Adrenal gland (tissue), 9 donors: ENCODE measurements at regions not wholly inside any gene's neighbourhood (a gene's known extent, or its start where the extent isn't known, plus 50 kb on each side); places are given as distances from the start of the nearest gene placed in this dataset.

Experiments used
- DNase-seq, 7 donors: peaks; one replicate each; pipeline ENCODE4 v3.0.0-alpha.2; 2019 to 2020
- H3K27ac ChIP-seq, 5 donors: fragments of 200-600 bp; sonication (generic) in 4 of 5; 1 replicate in 3 of 5; 2 replicates in 2 of 5; pipeline versions ENCODE4 v1.5.1 to v1.8.0; 2016 to 2020; ENCODE audit warnings: mild to moderate bottlenecking in 1 of 5
- H3K27me3 ChIP-seq: fragments of 200-600 bp; 2 replicates; pipeline ENCODE4 v1.8.0; 2021
- H3K36me3 ChIP-seq, 2 donors: fragments of 200-600 bp; replicated peaks in 1 of 2; 1 replicate in 1 of 2; 2 replicates in 1 of 2; pipeline versions ENCODE4 v1.5.1 to v1.8.0; 2018 to 2022
- H3K4me1 ChIP-seq, 2 donors: fragments of 200-600 bp; replicated peaks in 1 of 2; 1 replicate in 1 of 2; 2 replicates in 1 of 2; pipeline versions ENCODE4 v1.5.1 to v1.8.0; 2018 to 2021
- H3K4me3 ChIP-seq, 4 donors: fragments of 200-600 bp; sonication (generic) in 3 of 4; one replicate each; pipeline ENCODE4 v1.5.1; 2016 to 2018
- H3K9me3 ChIP-seq, 3 donors: fragments of 200-600 bp; sonication (generic) in 1 of 3; replicated peaks in 1 of 3; 1 replicate in 2 of 3; 2 replicates in 1 of 3; pipeline versions ENCODE4 v1.5.1 to v1.8.0; 2016 to 2021
- CTCF ChIP-seq, 6 experiments: fragments of 450-650 bp in 4 of 6; fragments of 200-600 bp in 2 of 6; sonication (generic) in 1 of 6; IDR thresholded peaks; 1 replicate in 5 of 6; 2 replicates in 1 of 6; pipeline versions ENCODE4 v1.5.1 to v1.8.0; 2016 to 2021; ENCODE audit warnings: antibody characterized with exemption in 6 of 6, mild to moderate bottlenecking in 2 of 6, moderate library complexity in 1 of 6
- POLR2A ChIP-seq, 2 donors: fragments of 450-650 bp; IDR thresholded peaks; one replicate each; pipeline ENCODE4 v1.6.1; 2017; ENCODE audit warnings: antibody characterized with exemption in 2 of 2, mild to moderate bottlenecking in 2 of 2, moderate library complexity in 1 of 2
- WGBS, 4 donors: extraction: QIAGEN DNeasy Blood & Tissue Kit in 2 of 4; methylation state at CpG; one replicate each; pipeline versions ENCODE4 v1.1.5 to v1.1.7; 2013 to 2017; 5-methylcytosine and 5-hydroxymethylcytosine counted together
- intact Hi-C, 2 donors: fragments of 100-400 bp; cut with DNase I; formaldehyde crosslinking; loops; one replicate each; pipeline versions ENCODE4 v1.14.1 to v1.15.0; 2022 to 2023
- donor health status: healthy with polysubstance abuse.
- donor health status: Bipolar disorder and iron deficiency.
- donor health status: DM: yes; HTN: yes; CAD: no.
- donor health status: DM: no; HTN: no; CAD: no.
- donor health status: DM: no; HTN: no; CAD: no.

DNA sequence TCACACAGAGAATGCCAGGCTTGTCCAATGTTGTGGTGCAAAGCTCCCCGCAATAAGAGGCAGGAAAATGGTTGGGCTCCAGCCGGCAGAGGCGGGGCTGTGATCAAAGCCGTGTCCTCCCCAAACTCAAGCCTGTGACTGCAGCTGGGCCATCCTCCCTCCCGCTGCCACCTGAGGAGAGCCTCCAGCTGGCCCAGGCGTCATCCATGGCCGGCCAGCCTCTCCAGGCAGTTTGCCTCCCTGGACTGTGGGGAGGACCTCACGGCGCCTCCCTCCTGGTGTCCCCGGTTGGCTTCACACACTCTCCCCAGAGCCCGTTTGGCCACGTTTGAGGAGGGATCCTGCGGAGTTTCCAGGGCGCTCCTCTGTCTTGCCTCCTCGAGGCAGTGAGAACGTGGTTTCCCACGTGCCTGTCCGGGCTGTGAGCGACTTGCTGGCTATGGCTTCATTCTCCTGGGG is 134.1 kb downstream of the IRF8 start:
- TF ChIP-seq POLR2A (IDR thresholded peaks at IDR 0.05), result no peak
- TF ChIP-seq CTCF (IDR thresholded peaks at IDR 0.05), result no peak
- no peak for DNase-seq
- H3K4me1 ChIP-seq, result no peaks in the 10 kb centered on the region
- H3K27me3 ChIP-seq, result no peaks in the 10 kb centered on the region
- no peak overlapping the region for H3K27ac ChIP-seq
- intact Hi-C loops, result no loop called here
- no peak overlapping the region for H3K4me3 ChIP-seq
- no peaks in the 10 kb centered on the region for H3K9me3 ChIP-seq
- WGBS, 4 donors, result 65 to 75% (median 70%) methylated on average over 10 to 19 of the region's 19 CpGs
- no peaks in the 10 kb centered on the region for H3K36me3 ChIP-seq

DNA sequence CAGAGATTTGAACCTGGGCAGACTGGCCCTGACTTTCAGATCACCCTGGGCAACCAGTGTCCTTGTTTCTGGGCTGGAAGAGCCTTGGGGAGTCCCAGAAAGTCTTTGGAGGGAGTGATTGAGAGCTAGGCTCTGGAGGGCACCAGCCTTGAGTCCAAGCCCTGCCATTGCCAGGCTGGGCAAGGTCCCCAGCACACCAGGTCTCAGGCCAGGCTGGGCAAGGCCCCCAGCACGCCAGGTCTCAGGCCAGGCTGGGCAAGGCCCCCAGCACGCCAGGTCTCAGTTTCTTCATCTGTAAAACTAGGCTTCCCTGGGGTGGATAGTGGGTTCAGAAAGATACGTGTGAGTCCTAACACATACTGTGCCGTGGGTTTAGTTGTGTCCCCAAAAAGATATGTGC is 135.0 kb downstream of the IRF8 start:
- no peak for DNase-seq
- 80 to 97% (median 91%) methylated on average over 3 to 4 of the region's 4 CpGs for WGBS, 4 donors
- Histone ChIP-seq H3K36me3 (no peaks in the 10 kb centered on the region), H3K9me3 (no peaks in the 10 kb centered on the region), H3K4me3 (no peak overlapping the region), H3K4me1 (no peaks in the 10 kb centered on the region), H3K27ac (no peak overlapping the region), H3K27me3 (no peaks in the 10 kb centered on the region)
- intact Hi-C loops, result no loop called here
- no peak for TF ChIP-seq CTCF (IDR thresholded peaks at IDR 0.05)
- TF ChIP-seq POLR2A (IDR thresholded peaks at IDR 0.05), result no peak

- intact Hi-C loops, result no loop called here
- TF ChIP-seq CTCF (IDR thresholded peaks at IDR 0.05) (no peak), POLR2A (IDR thresholded peaks at IDR 0.05) (no peak)
- no peaks in the 10 kb centered on the region for H3K27me3 ChIP-seq
- WGBS, 4 donors, result 78 to 90% (median 85%) methylated on average over 12 of the region's 12 CpGs
- H3K9me3 ChIP-seq, result no peaks in the 10 kb centered on the region
- no peaks in the 10 kb centered on the region for H3K4me1 ChIP-seq
- no peak overlapping the region for H3K27ac ChIP-seq
- DNase-seq, result no peak
- H3K36me3 ChIP-seq, result no peaks in the 10 kb centered on the region
- H3K4me3 ChIP-seq, result no peak overlapping the region
Measured at GRCh38 chr16:86034421-86034919, 135.5 kb downstream of the IRF8 start.

DNA sequence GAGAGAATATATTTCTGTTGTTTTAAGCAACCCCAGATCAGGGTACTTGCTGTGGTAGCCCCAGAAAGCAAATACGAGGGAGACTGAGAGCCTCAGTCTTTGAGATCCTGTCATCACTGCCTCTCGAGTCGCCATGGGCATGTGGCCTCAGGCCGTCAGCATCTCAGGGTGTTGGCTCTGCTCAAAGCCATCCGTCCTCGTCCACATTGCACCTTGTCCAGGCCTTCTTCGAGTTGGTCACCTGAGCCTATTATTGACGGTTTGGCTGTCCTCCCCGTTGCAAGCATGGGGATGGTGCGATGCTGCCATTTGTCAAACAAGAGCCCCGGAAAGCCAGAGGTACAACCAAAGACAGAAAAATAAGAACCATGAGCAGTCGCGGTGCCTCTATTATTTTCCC is 136.9 kb downstream of the IRF8 start:
- intact Hi-C loops, result no loop called here
- no peaks in the 10 kb centered on the region for H3K36me3 ChIP-seq
- peak in 1 of 7 donors; percentile 5 for DNase-seq
- H3K27me3 ChIP-seq, result no peaks in the 10 kb centered on the region
- TF ChIP-seq CTCF (IDR thresholded peaks at IDR 0.05) (no peak), POLR2A (IDR thresholded peaks at IDR 0.05) (no peak)
- no peaks in the 10 kb centered on the region for H3K4me1 ChIP-seq
- H3K27ac ChIP-seq, result no peak overlapping the region
- no peaks in the 10 kb centered on the region for H3K9me3 ChIP-seq
- no peak overlapping the region for H3K4me3 ChIP-seq
- WGBS, 4 donors, result 79 to 94% (median 86%) methylated on average over 12 to 13 of the region's 13 CpGs
